Fibroblast of peridontal ligament (primary cell): ENCODE measurements at regions not wholly inside any gene's neighbourhood (a gene's known extent, or its start where the extent isn't known, plus 50 kb on each side); places are given as distances from the start of the nearest gene placed in this dataset.
"Not testable (repeated sequence)": the region's sequence is repeated elsewhere in the genome, so short reads cannot be mapped to it uniquely, and the experiment has no call there.

ENCODE experiments used
- DNase-seq: peaks from one replicate; pipeline ENCODE4 v3.0.0-alpha.2; 2010; ENCODE audit errors: extremely low read depth

- not testable (repeated sequence) for DNase-seq
Measured at GRCh38 chr5:106999506-106999905, 671.2 kb downstream of the EFNA5 start.

- DNase-seq = no peak
Measured at GRCh38 chr5:106986006-106986405, 684.7 kb downstream of the EFNA5 start.

- no peak for DNase-seq
Measured at GRCh38 chr5:106985174-106985573, 685.6 kb downstream of the EFNA5 start.

GRCh38 chr5:106979178-106979577, 691.6 kb downstream of the EFNA5 start:
- DNase-seq = not testable (repeated sequence)

- DNase-seq = not testable (repeated sequence)
Measured at GRCh38 chr5:106978582-106979165, 692.1 kb downstream of the EFNA5 start.

GRCh38 chr5:106976363-106976762, 694.4 kb downstream of the EFNA5 start:
- no peak for DNase-seq

GRCh38 chr5:106974272-106974671, 696.5 kb downstream of the EFNA5 start:
- no peak for DNase-seq

- DNase-seq = no peak
Measured at GRCh38 chr5:106966686-106967315, 703.9 kb downstream of the EFNA5 start.

GRCh38 chr5:106964132-106964531, 706.6 kb downstream of the EFNA5 start:
- DNase-seq = peak; percentile 8

GRCh38 chr5:106963630-106964029, 707.1 kb downstream of the EFNA5 start:
- DNase-seq = no peak

- DNase-seq = no peak
Measured at GRCh38 chr5:106962464-106963230, 708.1 kb downstream of the EFNA5 start.

GRCh38 chr5:106959387-106959786, 711.4 kb downstream of the EFNA5 start:
- no peak for DNase-seq

- DNase-seq = no peak
Measured at GRCh38 chr5:106957336-106957735, 713.4 kb downstream of the EFNA5 start.

- no peak for DNase-seq
Measured at GRCh38 chr5:106956886-106957285, 713.9 kb downstream of the EFNA5 start.

- no peak for DNase-seq
Measured at GRCh38 chr5:106956187-106956586, 714.5 kb downstream of the EFNA5 start.

- DNase-seq = no peak
Measured at GRCh38 chr5:106940986-106941385, 729.8 kb downstream of the EFNA5 start.

- DNase-seq = no peak
Measured at GRCh38 chr5:106940301-106940846, 730.4 kb downstream of the EFNA5 start.

- DNase-seq = no peak
Measured at GRCh38 chr5:106923409-106923808, 747.3 kb downstream of the EFNA5 start.

- DNase-seq = no peak
Measured at GRCh38 chr5:106921567-106921966, 749.2 kb downstream of the EFNA5 start.

- DNase-seq = no peak
Measured at GRCh38 chr5:106910486-106910885, 760.3 kb downstream of the EFNA5 start.

- DNase-seq = no peak
Measured at GRCh38 chr5:106909716-106910115, 761.0 kb downstream of the EFNA5 start.

- no peak for DNase-seq
Measured at GRCh38 chr5:106907979-106908378, 762.8 kb downstream of the EFNA5 start.

GRCh38 chr5:106906199-106906598, 764.5 kb downstream of the EFNA5 start:
- DNase-seq = no peak
